ENCODE measurements at regions not wholly inside any gene's neighbourhood (a gene's known extent, or its start where the extent isn't known, plus 50 kb on each side); places are given as distances from the start of the nearest gene placed in this dataset.

DNA sequence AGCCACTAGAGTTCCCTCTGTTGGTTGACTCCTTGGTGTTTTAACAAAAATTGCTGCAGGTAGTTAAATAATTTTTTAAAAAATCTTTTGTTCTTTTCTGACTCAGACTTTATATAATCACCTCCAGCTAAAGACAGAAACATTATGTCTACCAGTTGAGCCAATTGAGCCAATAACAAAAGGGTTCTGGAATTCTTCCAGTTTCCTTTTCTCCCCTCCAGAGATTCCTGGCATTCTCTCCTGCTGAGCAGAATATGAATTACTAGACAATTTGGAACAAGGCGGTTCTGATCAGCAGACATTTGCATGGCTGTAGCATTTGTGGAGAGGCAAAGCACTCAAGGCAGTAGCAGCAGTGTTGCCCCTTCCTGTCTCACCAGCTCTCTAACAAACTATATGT lies 144.0 kb upstream of the SLC35B3 start:
- intact Hi-C loops (cut with micrococcal nuclease) = no loop called here
- Mint-ChIP-seq H3K27ac (peak overlapping the region in 1 of 7 donors; percentile 83), H3K9me3 (peaks cover 0 to 8% (median 2%) of the 10 kb centered on the region in 7 donors), H3K36me3 (no peaks in the 10 kb centered on the region), H3K4me1 (no peaks in the 10 kb centered on the region), H3K4me3 (no peak overlapping the region), H3K27me3 (ENCODE audit: low read depth in 3 of 3) (peaks cover 0 to 2% (median 0%) of the 10 kb centered on the region in 3 donors)
- DNase-seq = no peak
- Histone ChIP-seq H3K79me2 (ENCODE audit: insufficient read depth, low read length) (no peaks in the 10 kb centered on the region), H3K4me1 (ENCODE audit: control insufficient read depth in 1 of 2, insufficient read depth in 2 of 2, low read length in 2 of 2) (no peaks in the 10 kb centered on the region), H3K27me3 (ENCODE audit: control insufficient read depth in 2 of 2, insufficient read depth in 2 of 2, low read length in 2 of 2) (no peaks in the 10 kb centered on the region), H3K9me3 (replicated peaks in 1 of 2; ENCODE audit: control insufficient read depth in 1 of 2, insufficient read depth in 1 of 2, low read length in 2 of 2) (no peaks in the 10 kb centered on the region), H3K4me2 (replicated peaks; ENCODE audit: extremely low read depth, low read length, poor library complexity, severe bottlenecking) (no peak overlapping the region), H3K4me3 (replicated peaks in 1 of 3; ENCODE audit: low read depth in 2 of 3, low read length in 3 of 3) (no peak overlapping the region), H3K9ac (ENCODE audit: insufficient read depth, low read length, poor library complexity, severe bottlenecking) (no peak overlapping the region), H2AFZ (ENCODE audit: insufficient read depth, low read depth, low read length, poor library complexity, severe bottlenecking) (no peak overlapping the region), H3K27ac (ENCODE audit: low read depth in 1 of 2, low read length in 2 of 2) (no peak overlapping the region), H3K36me3 (replicated peaks in 1 of 2; ENCODE audit: control insufficient read depth in 1 of 2, insufficient read depth in 2 of 2, low read length in 2 of 2) (no peaks in the 10 kb centered on the region), H4K20me1 (ENCODE audit: insufficient read depth, low read length) (no peaks in the 10 kb centered on the region)
- TF ChIP-seq CTCF (IDR thresholded peaks at IDR 0.05) = no peak
- no CpG with 5 or more reads among the region's 1 CpG for WGBS (ENCODE audit: insufficient coverage)

DNA sequence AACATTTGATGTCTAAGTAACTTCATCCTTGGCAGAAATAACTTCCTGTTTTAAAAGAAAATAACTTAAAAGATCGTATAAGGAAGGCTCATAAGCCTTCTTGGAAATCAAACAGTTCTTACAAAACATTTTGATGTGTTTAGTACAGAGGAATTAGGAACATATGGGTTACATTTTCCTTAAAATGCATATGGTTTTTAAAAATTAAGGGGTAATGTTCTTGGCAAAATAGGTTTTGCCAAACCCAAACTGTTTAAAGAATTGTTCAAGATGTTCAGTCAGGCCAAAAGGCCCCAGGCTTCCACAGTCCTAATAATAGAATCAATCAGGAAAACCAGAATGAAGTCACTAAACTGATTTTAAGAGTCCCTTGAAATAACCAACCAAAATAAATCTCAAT lies 142.7 kb upstream of the SLC35B3 start:
- peaks cover 0 to 12% (median 2%) of the 10 kb centered on the region in 7 donors for H3K9me3 Mint-ChIP-seq
- Histone ChIP-seq H3K36me3 (replicated peaks in 1 of 2; ENCODE audit: control insufficient read depth in 1 of 2, insufficient read depth in 2 of 2, low read length in 2 of 2) (no peaks in the 10 kb centered on the region), H3K4me1 (ENCODE audit: control insufficient read depth in 1 of 2, insufficient read depth in 2 of 2, low read length in 2 of 2) (no peaks in the 10 kb centered on the region), H3K4me3 (replicated peaks in 1 of 3; ENCODE audit: low read depth in 2 of 3, low read length in 3 of 3) (no peak overlapping the region), H3K9ac (ENCODE audit: insufficient read depth, low read length, poor library complexity, severe bottlenecking) (no peak overlapping the region), H3K27ac (ENCODE audit: low read depth in 1 of 2, low read length in 2 of 2) (no peak overlapping the region), H4K20me1 (ENCODE audit: insufficient read depth, low read length) (no peaks in the 10 kb centered on the region), H3K27me3 (ENCODE audit: control insufficient read depth in 2 of 2, insufficient read depth in 2 of 2, low read length in 2 of 2) (no peaks in the 10 kb centered on the region), H3K9me3 (replicated peaks in 1 of 2; ENCODE audit: control insufficient read depth in 1 of 2, insufficient read depth in 1 of 2, low read length in 2 of 2) (no peaks in the 10 kb centered on the region), H3K4me2 (replicated peaks; ENCODE audit: extremely low read depth, low read length, poor library complexity, severe bottlenecking) (no peak overlapping the region), H2AFZ (ENCODE audit: insufficient read depth, low read depth, low read length, poor library complexity, severe bottlenecking) (no peak overlapping the region), H3K79me2 (ENCODE audit: insufficient read depth, low read length) (no peaks in the 10 kb centered on the region)
- no peaks in the 10 kb centered on the region for H3K36me3 Mint-ChIP-seq
- no peaks in the 10 kb centered on the region for H3K4me1 Mint-ChIP-seq
- peaks cover 0 to 2% (median 0%) of the 10 kb centered on the region in 3 donors for H3K27me3 Mint-ChIP-seq (ENCODE audit: low read depth in 3 of 3)
- DNase-seq = no peak
- TF ChIP-seq CTCF (IDR thresholded peaks at IDR 0.05) = no peak
- intact Hi-C loops (cut with micrococcal nuclease) = no loop called here
- H3K4me3 Mint-ChIP-seq = no peak overlapping the region
- no peak overlapping the region for H3K27ac Mint-ChIP-seq
- no CpG with 5 or more reads among the region's 1 CpG for WGBS (ENCODE audit: insufficient coverage)
